Osteocyte (in vitro differentiated cells): ENCODE measurements at regions not wholly inside any gene's neighbourhood (a gene's known extent, or its start where the extent isn't known, plus 50 kb on each side); places are given as distances from the start of the nearest gene placed in this dataset.
"Not testable (repeated sequence)": the region's sequence is repeated elsewhere in the genome, so short reads cannot be mapped to it uniquely, and the experiment has no call there.

Source experiments
- DNase-seq: peaks from one replicate; pipeline ENCODE4 v3.0.0; 2021; ENCODE audit warnings: mixed read lengths; ENCODE audit not compliant: unreplicated experiment; ENCODE audit errors: extremely low spot score
- H3K27ac Mint-ChIP-seq: one replicate; pipeline ENCODE4 v1.8.0; 2021; ENCODE audit warnings: mild to moderate bottlenecking, mixed read lengths; ENCODE audit not compliant: unreplicated experiment
- H3K27me3 Mint-ChIP-seq: one replicate; pipeline ENCODE4 v1.8.0; 2021; ENCODE audit warnings: mixed read lengths; ENCODE audit not compliant: unreplicated experiment
- H3K36me3 Mint-ChIP-seq: one replicate; pipeline ENCODE4 v1.8.0; 2021; ENCODE audit warnings: mixed read lengths; ENCODE audit not compliant: unreplicated experiment
- H3K4me1 Mint-ChIP-seq: one replicate; pipeline ENCODE4 v1.8.0; 2021; ENCODE audit warnings: mixed read lengths; ENCODE audit not compliant: unreplicated experiment
- H3K4me3 Mint-ChIP-seq: one replicate; pipeline ENCODE4 v1.8.0; 2021; ENCODE audit warnings: mild to moderate bottlenecking, moderate library complexity, mixed read lengths; ENCODE audit not compliant: unreplicated experiment
- H3K9me3 Mint-ChIP-seq: one replicate; pipeline ENCODE4 v1.8.0; 2021; ENCODE audit warnings: mixed read lengths; ENCODE audit not compliant: unreplicated experiment
- CTCF ChIP-seq: fragments of 200-600 bp; sonication (generic); IDR thresholded peaks from 2 replicates; pipeline ENCODE4 v1.5.0; 2021; ENCODE audit warnings: antibody characterized with exemption, mild to moderate bottlenecking, moderate library complexity

DNA sequence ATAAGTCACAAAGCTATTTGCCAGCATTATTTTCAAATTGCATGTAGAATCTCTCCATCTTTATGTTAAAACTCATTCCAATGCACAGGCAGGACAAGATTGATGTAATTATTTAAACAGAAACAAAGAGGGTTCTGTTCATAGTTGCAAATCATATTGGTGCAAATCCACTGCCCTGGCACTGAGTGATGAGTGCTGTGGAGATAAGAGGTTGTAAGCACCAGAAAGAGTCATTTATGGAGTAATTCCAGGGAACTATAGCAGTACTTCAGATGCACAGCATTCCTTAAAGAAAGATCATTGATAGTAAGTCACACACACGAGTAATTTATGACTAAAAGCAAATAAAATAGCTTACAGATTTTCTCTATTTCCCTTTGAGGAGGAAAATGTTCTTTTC is 337.7 kb upstream of the CTSO start:
- TF ChIP-seq CTCF: no peak
- Mint-ChIP-seq H3K4me1 (peaks cover 29% of the 10 kb centered on the region), H3K4me3 (no peak overlapping the region), H3K27me3 (no peaks in the 10 kb centered on the region), H3K27ac (peak overlapping the region; percentile 51), H3K9me3 (no peaks in the 10 kb centered on the region), H3K36me3 (peaks cover 2% of the 10 kb centered on the region)
- DNase-seq: no peak

DNA sequence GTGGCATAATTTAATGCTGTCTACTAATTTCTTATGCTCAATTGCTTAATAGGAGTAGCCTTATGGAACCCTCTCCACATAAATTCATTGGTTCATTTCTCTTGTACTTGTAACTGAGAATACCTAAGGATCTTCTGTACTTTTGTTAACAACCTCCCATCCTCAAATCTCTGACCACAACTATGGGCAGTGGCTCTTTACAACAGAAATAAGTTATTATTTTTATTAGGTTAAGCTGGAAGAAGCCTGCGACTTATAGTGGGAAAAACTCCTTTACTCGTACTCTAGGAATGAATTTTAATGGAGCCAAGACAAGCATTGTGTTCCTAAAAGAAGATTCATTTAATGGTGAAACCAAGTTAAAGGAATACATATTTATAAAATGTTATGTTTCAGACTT is 337.1 kb upstream of the CTSO start:
- H3K4me1 Mint-ChIP-seq: peaks cover 29% of the 10 kb centered on the region
- no peaks in the 10 kb centered on the region for H3K9me3 Mint-ChIP-seq
- no peaks in the 10 kb centered on the region for H3K27me3 Mint-ChIP-seq
- peaks cover 2% of the 10 kb centered on the region for H3K36me3 Mint-ChIP-seq
- peak overlapping the region; percentile 53 for H3K4me3 Mint-ChIP-seq
- H3K27ac Mint-ChIP-seq: no peak overlapping the region
- no peak for DNase-seq
- no peak for TF ChIP-seq CTCF

DNA sequence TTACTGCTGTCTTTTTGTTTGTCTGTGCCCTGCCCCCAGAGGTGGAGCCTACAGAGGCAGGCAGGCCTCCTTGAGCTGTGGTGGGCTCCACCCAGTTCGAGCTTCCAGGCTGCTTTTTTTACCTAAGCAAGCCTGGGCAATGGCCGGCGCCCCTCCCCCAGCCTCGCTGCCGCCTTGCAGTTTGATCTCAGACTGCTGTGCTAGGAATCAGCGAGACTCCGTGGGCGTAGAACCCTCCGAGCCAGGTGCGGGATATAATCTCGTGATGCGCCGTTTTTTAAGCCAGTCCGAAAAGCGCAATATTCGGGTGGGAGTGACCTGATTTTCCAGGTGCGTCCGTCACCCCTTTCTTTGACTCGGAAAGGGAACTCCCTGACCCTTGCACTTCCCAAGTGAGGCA is 336.4 kb upstream of the CTSO start:
- H3K27me3 Mint-ChIP-seq, H3K36me3 Mint-ChIP-seq, DNase-seq, H3K9me3 Mint-ChIP-seq: not testable (repeated sequence)
- peak overlapping the region; percentile 53 for H3K4me3 Mint-ChIP-seq
- H3K4me1 Mint-ChIP-seq: peaks cover 27% of the 10 kb centered on the region
- H3K27ac Mint-ChIP-seq: peak overlapping the region; percentile 31

- no peak for TF ChIP-seq CTCF
- peaks cover 10% of the 10 kb centered on the region for H3K9me3 Mint-ChIP-seq
- H3K27me3 Mint-ChIP-seq: no peaks in the 10 kb centered on the region
- H3K27ac Mint-ChIP-seq: no peak overlapping the region
- no peak for DNase-seq
- no peaks in the 10 kb centered on the region for H3K4me1 Mint-ChIP-seq
- peaks cover 2% of the 10 kb centered on the region for H3K36me3 Mint-ChIP-seq
- no peak overlapping the region for H3K4me3 Mint-ChIP-seq
These were observed 327.0 kb upstream of the CTSO start for GRCh38 chr4:156280686-156281085.

GRCh38 chr4:156265407-156265806 is 311.7 kb upstream of the CTSO start:
- TF ChIP-seq CTCF: no peak
- H3K4me1 Mint-ChIP-seq: no peaks in the 10 kb centered on the region
- H3K36me3 Mint-ChIP-seq: peaks cover 2% of the 10 kb centered on the region
- H3K9me3 Mint-ChIP-seq: peaks cover 15% of the 10 kb centered on the region
- DNase-seq: no peak
- no peak overlapping the region for H3K27ac Mint-ChIP-seq
- H3K4me3 Mint-ChIP-seq: no peak overlapping the region
- no peaks in the 10 kb centered on the region for H3K27me3 Mint-ChIP-seq

GRCh38 chr4:156261230-156261629 is 307.6 kb upstream of the CTSO start:
- peaks cover 7% of the 10 kb centered on the region for H3K9me3 Mint-ChIP-seq
- DNase-seq: no peak
- H3K4me1 Mint-ChIP-seq: no peaks in the 10 kb centered on the region
- no peak overlapping the region for H3K4me3 Mint-ChIP-seq
- peaks cover under 1% of the 10 kb centered on the region for H3K36me3 Mint-ChIP-seq
- TF ChIP-seq CTCF: no peak
- H3K27ac Mint-ChIP-seq: no peak overlapping the region
- H3K27me3 Mint-ChIP-seq: no peaks in the 10 kb centered on the region
